ENCODE measurements at regions not wholly inside any gene's neighbourhood (a gene's known extent, or its start where the extent isn't known, plus 50 kb on each side); places are given as distances from the start of the nearest gene placed in this dataset.
A peak's percentile ranks its signal among the peaks of the same experiment; 100 is the strongest.

- DNase-seq: no peak
- no peak overlapping the region for H2AFZ ChIP-seq (ENCODE audit: low read length)
- H3K79me2 ChIP-seq (ENCODE audit: low read length): no peaks in the 10 kb centered on the region
- H3K9ac ChIP-seq (ENCODE audit: low read length): no peak overlapping the region
- H3K9me3 ChIP-seq (ENCODE audit: low read length): no peaks in the 10 kb centered on the region
- no peaks in the 10 kb centered on the region for H3K36me3 ChIP-seq (ENCODE audit: insufficient read depth, low read length)
- H3K4me1 ChIP-seq (ENCODE audit: low read length): peaks cover 7% of the 10 kb centered on the region
- H3K27me3 ChIP-seq (ENCODE audit: low read length): no peaks in the 10 kb centered on the region
- no peak overlapping the region for H3K4me2 ChIP-seq (ENCODE audit: low read depth, low read length, poor library complexity, severe bottlenecking)
- H4K20me1 ChIP-seq (ENCODE audit: insufficient read depth, low read depth, low read length): no peaks in the 10 kb centered on the region
- H3K9me2 ChIP-seq (replicated peaks; ENCODE audit: insufficient read depth, low read length): no peaks in the 10 kb centered on the region
- H3K4me3 ChIP-seq (ENCODE audit: low read length): no peak overlapping the region
- no peak overlapping the region for H3K27ac ChIP-seq (ENCODE audit: low read length)
Observed at GRCh38 chr6:192313-192664, 100.0 kb upstream of the DUSP22 start.

DNA sequence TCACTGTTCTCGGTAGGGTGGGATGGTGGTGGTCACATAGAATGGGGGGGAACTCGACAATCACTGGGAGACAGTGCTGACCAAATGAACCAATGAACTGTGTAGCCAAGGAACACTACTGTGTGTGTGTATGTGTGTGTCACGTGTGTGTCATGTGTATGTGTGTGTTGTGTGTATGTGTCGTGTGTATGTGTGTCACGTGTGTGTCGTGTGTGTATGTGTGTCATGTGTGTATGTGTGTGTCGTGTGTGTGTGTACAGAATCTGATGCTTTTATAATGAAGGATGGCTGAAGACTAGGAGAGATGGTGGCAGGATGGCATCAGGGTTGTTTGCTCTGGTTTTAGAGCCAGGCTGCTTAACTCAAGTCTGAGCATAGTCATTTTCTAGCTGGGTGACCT lies 99.1 kb upstream of the DUSP22 start:
- DNase-seq: no peak
- Histone ChIP-seq H3K9me2 (replicated peaks; ENCODE audit: insufficient read depth, low read length) (no peaks in the 10 kb centered on the region), H3K27me3 (ENCODE audit: low read length) (no peaks in the 10 kb centered on the region), H2AFZ (ENCODE audit: low read length) (no peak overlapping the region), H3K4me1 (ENCODE audit: low read length) (peaks cover 7% of the 10 kb centered on the region), H3K9me3 (ENCODE audit: low read length) (no peaks in the 10 kb centered on the region), H3K9ac (ENCODE audit: low read length) (no peak overlapping the region), H3K4me3 (ENCODE audit: low read length) (no peak overlapping the region), H3K79me2 (ENCODE audit: low read length) (no peaks in the 10 kb centered on the region), H3K36me3 (ENCODE audit: insufficient read depth, low read length) (no peaks in the 10 kb centered on the region), H4K20me1 (ENCODE audit: insufficient read depth, low read depth, low read length) (no peaks in the 10 kb centered on the region), H3K4me2 (ENCODE audit: low read depth, low read length, poor library complexity, severe bottlenecking) (no peak overlapping the region), H3K27ac (ENCODE audit: low read length) (no peak overlapping the region)

DNA sequence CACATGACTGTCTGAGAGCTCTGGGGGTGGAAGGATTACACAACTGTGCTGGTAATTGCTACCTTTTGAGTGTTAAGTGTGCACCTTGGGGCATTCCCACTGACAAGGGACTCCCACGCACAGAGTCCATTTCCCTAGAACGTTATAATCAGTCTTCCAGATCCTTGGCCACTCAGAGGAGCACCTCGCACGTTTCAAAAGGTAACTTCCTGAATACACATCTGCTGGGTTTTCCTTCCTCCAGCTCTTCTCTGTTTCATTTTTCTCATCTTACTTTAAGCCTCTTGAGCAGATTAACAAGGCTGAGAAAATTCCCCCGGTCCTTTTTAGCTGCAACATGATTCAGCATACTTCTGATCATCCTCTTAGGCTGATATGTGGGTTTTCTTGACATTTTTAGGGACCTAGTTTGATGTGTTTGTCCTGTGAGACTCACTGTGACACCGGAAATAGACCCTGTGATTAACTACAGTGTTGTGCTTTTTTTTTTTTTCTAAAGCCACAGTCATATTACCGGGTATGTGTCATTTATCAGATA lies 98.4 kb upstream of the DUSP22 start:
- DNase-seq: no peak
- H2AFZ ChIP-seq (ENCODE audit: low read length): peak overlapping the region; percentile 15; the same call in 1 of the 2 replicates
- H3K4me2 ChIP-seq (ENCODE audit: low read depth, low read length, poor library complexity, severe bottlenecking): peak overlapping the region; percentile 2
- no peaks in the 10 kb centered on the region for H3K9me3 ChIP-seq (ENCODE audit: low read length)
- H3K36me3 ChIP-seq (ENCODE audit: insufficient read depth, low read length): no peaks in the 10 kb centered on the region
- no peak overlapping the region for H3K27ac ChIP-seq (ENCODE audit: low read length)
- H3K9ac ChIP-seq (ENCODE audit: low read length): no peak overlapping the region
- H3K4me3 ChIP-seq (ENCODE audit: low read length): no peak overlapping the region
- H3K9me2 ChIP-seq (replicated peaks; ENCODE audit: insufficient read depth, low read length): no peaks in the 10 kb centered on the region
- H3K4me1 ChIP-seq (ENCODE audit: low read length): peaks cover 7% of the 10 kb centered on the region
- no peaks in the 10 kb centered on the region for H3K27me3 ChIP-seq (ENCODE audit: low read length)
- no peaks in the 10 kb centered on the region for H4K20me1 ChIP-seq (ENCODE audit: insufficient read depth, low read depth, low read length)
- H3K79me2 ChIP-seq (ENCODE audit: low read length): no peaks in the 10 kb centered on the region

DNA sequence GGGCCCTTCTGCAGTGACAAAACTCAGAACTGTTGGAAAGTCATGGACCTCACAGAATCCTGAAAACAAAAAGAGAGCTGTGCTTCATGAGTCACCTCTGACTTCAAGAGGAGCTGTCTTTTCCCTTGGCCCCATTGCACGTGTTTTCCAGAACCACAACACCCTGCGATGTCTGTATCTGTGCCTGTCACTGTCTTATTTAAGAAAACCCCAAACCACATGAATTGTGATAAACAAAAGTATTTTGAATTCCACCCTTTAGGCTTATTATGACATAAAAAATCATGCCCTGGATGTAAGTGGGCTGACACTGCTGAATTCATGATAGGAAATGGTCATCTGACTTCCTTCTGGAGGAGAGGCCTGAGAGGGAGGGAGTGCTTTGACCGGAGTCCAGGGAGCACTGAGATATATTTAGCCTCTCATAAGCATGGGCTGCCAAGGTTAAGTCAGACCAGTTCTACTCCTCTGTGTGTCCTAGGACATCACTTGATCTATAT lies 96.4 kb upstream of the DUSP22 start:
- H2AFZ ChIP-seq (ENCODE audit: low read length): no peak overlapping the region
- H3K79me2 ChIP-seq (ENCODE audit: low read length): no peaks in the 10 kb centered on the region
- H3K4me3 ChIP-seq (ENCODE audit: low read length): no peak overlapping the region
- no peak overlapping the region for H3K9ac ChIP-seq (ENCODE audit: low read length)
- H3K9me2 ChIP-seq (replicated peaks; ENCODE audit: insufficient read depth, low read length): no peaks in the 10 kb centered on the region
- peaks cover 7% of the 10 kb centered on the region for H3K4me1 ChIP-seq (ENCODE audit: low read length)
- no peak overlapping the region for H3K4me2 ChIP-seq (ENCODE audit: low read depth, low read length, poor library complexity, severe bottlenecking)
- no peak for DNase-seq
- no peaks in the 10 kb centered on the region for H4K20me1 ChIP-seq (ENCODE audit: insufficient read depth, low read depth, low read length)
- no peaks in the 10 kb centered on the region for H3K36me3 ChIP-seq (ENCODE audit: insufficient read depth, low read length)
- no peaks in the 10 kb centered on the region for H3K9me3 ChIP-seq (ENCODE audit: low read length)
- no peak overlapping the region for H3K27ac ChIP-seq (ENCODE audit: low read length)
- no peaks in the 10 kb centered on the region for H3K27me3 ChIP-seq (ENCODE audit: low read length)

DNA sequence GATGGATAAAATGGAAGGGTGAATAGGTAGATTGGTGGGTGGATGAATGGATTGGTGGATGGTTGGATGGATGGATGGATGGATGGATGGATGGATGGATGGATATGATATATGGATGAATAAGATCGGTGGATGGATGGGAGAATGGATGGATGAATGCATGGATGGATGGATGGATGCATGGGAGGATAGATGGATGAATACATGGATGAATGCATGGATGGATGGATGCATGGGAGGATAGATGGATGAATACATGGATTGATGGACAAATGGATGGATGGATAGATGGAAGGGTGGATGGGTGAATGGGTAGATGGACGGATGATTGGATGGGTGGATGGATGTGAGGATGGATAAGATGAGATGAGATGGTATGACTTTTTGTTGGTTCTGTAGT lies 95.7 kb upstream of the DUSP22 start:
- H3K4me1 ChIP-seq (ENCODE audit: low read length): peaks cover 7% of the 10 kb centered on the region
- no peaks in the 10 kb centered on the region for H3K9me2 ChIP-seq (replicated peaks; ENCODE audit: insufficient read depth, low read length)
- H3K27me3 ChIP-seq (ENCODE audit: low read length): no peaks in the 10 kb centered on the region
- H3K4me3 ChIP-seq (ENCODE audit: low read length): no peak overlapping the region
- H3K9me3 ChIP-seq (ENCODE audit: low read length): no peaks in the 10 kb centered on the region
- H3K9ac ChIP-seq (ENCODE audit: low read length): no peak overlapping the region
- no peak overlapping the region for H2AFZ ChIP-seq (ENCODE audit: low read length)
- no peaks in the 10 kb centered on the region for H4K20me1 ChIP-seq (ENCODE audit: insufficient read depth, low read depth, low read length)
- H3K36me3 ChIP-seq (ENCODE audit: insufficient read depth, low read length): no peaks in the 10 kb centered on the region
- H3K27ac ChIP-seq (ENCODE audit: low read length): no peak overlapping the region
- no peak overlapping the region for H3K4me2 ChIP-seq (ENCODE audit: low read depth, low read length, poor library complexity, severe bottlenecking)
- H3K79me2 ChIP-seq (ENCODE audit: low read length): no peaks in the 10 kb centered on the region
- no peak for DNase-seq

- Histone ChIP-seq H3K27ac (ENCODE audit: low read length) (no peak overlapping the region), H3K79me2 (ENCODE audit: low read length) (no peaks in the 10 kb centered on the region), H4K20me1 (ENCODE audit: insufficient read depth, low read depth, low read length) (no peaks in the 10 kb centered on the region), H3K27me3 (ENCODE audit: low read length) (no peaks in the 10 kb centered on the region), H3K4me3 (ENCODE audit: low read length) (no peak overlapping the region), H3K4me2 (ENCODE audit: low read depth, low read length, poor library complexity, severe bottlenecking) (no peak overlapping the region), H2AFZ (ENCODE audit: low read length) (no peak overlapping the region), H3K4me1 (ENCODE audit: low read length) (no peaks in the 10 kb centered on the region), H3K36me3 (ENCODE audit: insufficient read depth, low read length) (no peaks in the 10 kb centered on the region), H3K9ac (ENCODE audit: low read length) (no peak overlapping the region), H3K9me2 (replicated peaks; ENCODE audit: insufficient read depth, low read length) (no peaks in the 10 kb centered on the region), H3K9me3 (ENCODE audit: low read length) (no peaks in the 10 kb centered on the region)
- no peak for DNase-seq
Observed at GRCh38 chr6:203661-204060, 88.6 kb upstream of the DUSP22 start.

- Histone ChIP-seq H3K79me2 (ENCODE audit: low read length) (no peaks in the 10 kb centered on the region), H3K36me3 (ENCODE audit: insufficient read depth, low read length) (no peaks in the 10 kb centered on the region), H3K4me2 (ENCODE audit: low read depth, low read length, poor library complexity, severe bottlenecking) (no peak overlapping the region), H4K20me1 (ENCODE audit: insufficient read depth, low read depth, low read length) (no peaks in the 10 kb centered on the region), H3K4me1 (ENCODE audit: low read length) (no peaks in the 10 kb centered on the region), H3K9me3 (ENCODE audit: low read length) (no peaks in the 10 kb centered on the region), H2AFZ (ENCODE audit: low read length) (no peak overlapping the region), H3K27me3 (ENCODE audit: low read length) (no peaks in the 10 kb centered on the region), H3K9me2 (replicated peaks; ENCODE audit: insufficient read depth, low read length) (no peaks in the 10 kb centered on the region), H3K9ac (ENCODE audit: low read length) (no peak overlapping the region), H3K27ac (ENCODE audit: low read length) (no peak overlapping the region), H3K4me3 (ENCODE audit: low read length) (no peak overlapping the region)
- DNase-seq: no peak
Observed at GRCh38 chr6:206264-206663, 86.0 kb upstream of the DUSP22 start.

DNA sequence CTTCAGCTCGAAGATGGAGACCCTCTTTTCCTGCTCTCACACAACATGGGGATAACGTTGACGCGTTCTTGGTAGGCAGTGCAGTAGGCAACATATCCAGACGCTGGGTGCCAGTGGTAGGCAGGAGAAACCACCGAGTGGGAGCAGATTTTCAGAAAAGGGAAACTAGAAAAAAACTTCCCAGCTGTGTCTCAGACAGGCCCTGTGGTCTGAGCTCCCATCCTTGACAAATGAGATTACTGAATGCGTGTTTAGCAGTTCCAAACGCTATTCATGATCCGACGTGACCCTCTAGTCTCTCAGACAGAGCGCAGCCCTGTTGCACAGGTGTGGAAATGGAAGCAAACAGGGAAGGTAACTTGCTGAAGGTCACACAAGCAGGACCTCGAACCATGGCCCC lies 83.9 kb upstream of the DUSP22 start:
- Histone ChIP-seq H2AFZ (ENCODE audit: low read length) (no peak overlapping the region), H3K9me2 (replicated peaks; ENCODE audit: insufficient read depth, low read length) (no peaks in the 10 kb centered on the region), H3K27me3 (ENCODE audit: low read length) (no peaks in the 10 kb centered on the region), H3K4me1 (ENCODE audit: low read length) (no peaks in the 10 kb centered on the region), H3K9me3 (ENCODE audit: low read length) (no peaks in the 10 kb centered on the region), H3K4me3 (ENCODE audit: low read length) (no peak overlapping the region), H3K4me2 (ENCODE audit: low read depth, low read length, poor library complexity, severe bottlenecking) (no peak overlapping the region), H3K36me3 (ENCODE audit: insufficient read depth, low read length) (no peaks in the 10 kb centered on the region), H3K79me2 (ENCODE audit: low read length) (no peaks in the 10 kb centered on the region), H3K9ac (ENCODE audit: low read length) (no peak overlapping the region), H4K20me1 (ENCODE audit: insufficient read depth, low read depth, low read length) (no peaks in the 10 kb centered on the region), H3K27ac (ENCODE audit: low read length) (no peak overlapping the region)
- peak; percentile 33 for DNase-seq

DNA sequence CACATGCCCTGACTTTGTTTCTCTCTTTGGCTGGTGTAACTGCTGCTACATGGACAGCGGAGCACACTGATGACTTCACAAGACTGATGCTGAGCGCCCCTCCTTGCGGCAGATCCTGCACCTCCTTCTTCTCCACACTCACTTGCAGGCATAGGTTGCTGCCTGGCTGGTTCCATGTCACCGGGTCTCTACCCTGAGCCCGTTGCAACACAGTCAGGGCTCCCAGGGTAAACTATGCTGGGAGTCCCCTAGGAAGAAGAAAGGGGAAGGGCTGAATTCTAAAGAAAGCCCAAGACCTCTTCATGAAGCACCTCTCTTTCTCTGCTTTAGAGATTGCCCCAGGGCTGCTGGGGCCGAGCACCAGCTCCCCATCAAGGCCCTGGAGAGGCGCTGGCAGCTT lies 83.3 kb upstream of the DUSP22 start:
- Histone ChIP-seq H3K4me2 (ENCODE audit: low read depth, low read length, poor library complexity, severe bottlenecking) (no peak overlapping the region), H3K79me2 (ENCODE audit: low read length) (no peaks in the 10 kb centered on the region), H3K27me3 (ENCODE audit: low read length) (no peaks in the 10 kb centered on the region), H4K20me1 (ENCODE audit: insufficient read depth, low read depth, low read length) (no peaks in the 10 kb centered on the region), H3K36me3 (ENCODE audit: insufficient read depth, low read length) (no peaks in the 10 kb centered on the region), H3K27ac (ENCODE audit: low read length) (no peak overlapping the region), H3K4me1 (ENCODE audit: low read length) (no peaks in the 10 kb centered on the region), H2AFZ (ENCODE audit: low read length) (no peak overlapping the region), H3K9me3 (ENCODE audit: low read length) (no peaks in the 10 kb centered on the region), H3K9ac (ENCODE audit: low read length) (no peak overlapping the region), H3K9me2 (replicated peaks; ENCODE audit: insufficient read depth, low read length) (no peaks in the 10 kb centered on the region), H3K4me3 (ENCODE audit: low read length) (no peak overlapping the region)
- DNase-seq: peak; percentile 38

Measured in Karpas-422 (cell line).